IMR-90 (cell line): ENCODE measurements at regions not wholly inside any gene's neighbourhood (a gene's known extent, or its start where the extent isn't known, plus 50 kb on each side); places are given as distances from the start of the nearest gene placed in this dataset.

Source experiments
- ATAC-seq: fragments of 200-7000 bp; cut with Tn5 transposase; 2 replicates; pipeline ENCODE4 v1.9.1; 2020; ENCODE audit warnings: low read depth, mild to moderate bottlenecking, moderate library complexity
- BruUV-seq: library from RNA; stranded (reverse); fragments of 400-500 nt; replicated peaks from 2 replicates; lab custom pipeline; 2021; lab: Mats Ljungman, UMichigan
- CTCF ChIA-PET: fragments of 300-600 bp; formaldehyde crosslinking; extraction: SDS; loops from one replicate; lab custom pipeline; 2021; ENCODE audit warnings: antibody characterized with exemption; lab: Yijun Ruan, JAX
- POLR2A ChIA-PET: fragments of 300-600 bp; sonication (Branson Sonifier 250); formaldehyde crosslinking; loops from one replicate; lab custom pipeline; 2022; ENCODE audit warnings: antibody characterized with exemption; ENCODE audit not compliant: unreplicated experiment; lab: Charles Lee
- DNase-seq: peaks from one replicate; pipeline ENCODE4 v3.0.0; 2013
- H2AFZ ChIP-seq: replicated peaks from 2 replicates; pipeline ENCODE3; 2013; ENCODE audit warnings: low read length, mild to moderate bottlenecking; ENCODE audit not compliant: poor library complexity
- H2AK5ac ChIP-seq: 2 replicates; pipeline ENCODE4 v1.6.1; 2013; ENCODE audit warnings: low read depth, low read length, inconsistent platforms
- H2AK9ac ChIP-seq: replicated peaks from 2 replicates; pipeline ENCODE3; 2013; ENCODE audit warnings: mild to moderate bottlenecking, low read depth, low read length, moderate library complexity; ENCODE audit not compliant: poor library complexity
- H2BK120ac ChIP-seq: 2 replicates; pipeline ENCODE4 v1.6.1; 2013; ENCODE audit warnings: low read depth, low read length, inconsistent platforms
- H2BK15ac ChIP-seq: 3 replicates; pipeline ENCODE4 v1.6.1; 2013; ENCODE audit warnings: low read depth, low read length, inconsistent platforms
- H2BK20ac ChIP-seq: 2 replicates; pipeline ENCODE4 v1.6.1; 2013; ENCODE audit warnings: low read depth, mild to moderate bottlenecking, inconsistent platforms, low read length, moderate library complexity
- H2BK5ac ChIP-seq: 2 replicates; pipeline ENCODE4 v1.6.1; 2013; ENCODE audit warnings: mild to moderate bottlenecking, low read depth, low read length, inconsistent platforms; ENCODE audit not compliant: poor library complexity, severe bottlenecking
- H3K14ac ChIP-seq: replicated peaks from 2 replicates; pipeline ENCODE4 v1.6.1; 2013; ENCODE audit warnings: low read depth, low read length, inconsistent platforms
- H3K18ac ChIP-seq: 2 replicates; pipeline ENCODE4 v1.6.1; 2013; ENCODE audit warnings: low read depth, low read length, control low read depth
- H3K23ac ChIP-seq: 2 replicates; pipeline ENCODE4 v1.6.1; 2013; ENCODE audit warnings: low read depth, low read length, inconsistent platforms
- H3K27ac ChIP-seq: 2 replicates; pipeline ENCODE4 v1.5.1; 2013; ENCODE audit warnings: mild to moderate bottlenecking, control low read depth, low read length; ENCODE audit not compliant: insufficient read depth
- H3K27me3 ChIP-seq: 2 replicates; pipeline ENCODE4 v1.6.1; 2013; ENCODE audit warnings: low read length; ENCODE audit not compliant: control insufficient read depth, insufficient read depth
- H3K36me3 ChIP-seq: 2 replicates; pipeline ENCODE4 v1.6.1; 2013; ENCODE audit warnings: low read length, mixed read lengths; ENCODE audit not compliant: control insufficient read depth, insufficient read depth
- H3K4ac ChIP-seq: 2 replicates; pipeline ENCODE4 v1.6.1; 2013; ENCODE audit warnings: low read depth, low read length, inconsistent platforms
- H3K4me1 ChIP-seq: 2 replicates; pipeline ENCODE4 v1.6.1; 2013; ENCODE audit warnings: low read length, mixed read lengths; ENCODE audit not compliant: control insufficient read depth, insufficient read depth
- H3K4me2 ChIP-seq: 2 replicates; pipeline ENCODE4 v1.6.1; 2013; ENCODE audit warnings: low read depth, mild to moderate bottlenecking, control low read depth, low read length, moderate library complexity
- H3K4me3 ChIP-seq: 2 replicates; pipeline ENCODE4 v1.5.1; 2013; ENCODE audit warnings: low read depth, mild to moderate bottlenecking, control low read depth, low read length, moderate library complexity; ENCODE audit not compliant: insufficient read depth
- H3K56ac ChIP-seq: 2 replicates; pipeline ENCODE4 v1.6.1; 2013; ENCODE audit warnings: low read length, inconsistent platforms; ENCODE audit not compliant: insufficient read depth; ENCODE audit errors: extremely low read depth
- H3K79me1 ChIP-seq, 2 experiments: 2 replicates each; pipeline ENCODE4 v1.6.1; 2013; ENCODE audit warnings: low read length in 2 of 2, inconsistent platforms in 1 of 2, low read depth in 1 of 2
- H3K9ac ChIP-seq: 2 replicates; pipeline ENCODE4 v1.6.1; 2013; ENCODE audit warnings: low read depth, low read length, control low read depth
- H3K9me1 ChIP-seq: 2 replicates; pipeline ENCODE4 v1.6.1; 2013; ENCODE audit warnings: low read length, inconsistent platforms; ENCODE audit not compliant: insufficient read depth
- H3K9me3 ChIP-seq: 2 replicates; pipeline ENCODE4 v1.6.1; 2013; ENCODE audit warnings: low read length; ENCODE audit not compliant: control insufficient read depth, insufficient read depth
- H4K20me1 ChIP-seq: 2 replicates; pipeline ENCODE4 v1.6.1; 2013; ENCODE audit warnings: low read length, inconsistent platforms; ENCODE audit not compliant: insufficient read depth
- H4K5ac ChIP-seq: 2 replicates; pipeline ENCODE4 v1.6.1; 2013; ENCODE audit warnings: mild to moderate bottlenecking, low read depth, low read length, control low read depth
- H4K8ac ChIP-seq, 2 experiments: 2 replicates each; pipeline ENCODE4 v1.6.1; 2013; ENCODE audit warnings: low read depth in 2 of 2, low read length in 2 of 2, control low read depth in 1 of 2, inconsistent platforms in 1 of 2
- H4K91ac ChIP-seq: 2 replicates; pipeline ENCODE4 v1.6.1; 2013; ENCODE audit warnings: low read depth, low read length, inconsistent platforms; ENCODE audit not compliant: insufficient read depth
- BHLHE40 ChIP-seq: fragments of 150-350 bp; IDR thresholded peaks from 2 replicates; pipeline ENCODE4 v1.6.1; 2016; ENCODE audit warnings: mild to moderate bottlenecking, low read depth, low read length
- CEBPB ChIP-seq: IDR thresholded peaks from 2 replicates; pipeline ENCODE4 v1.6.1; 2012; ENCODE audit warnings: low read depth, low read length, improper control_type of control experiment
- CHD1 ChIP-seq: IDR thresholded peaks from 2 replicates; pipeline ENCODE4 v1.6.1; 2012; ENCODE audit warnings: low read depth, low read length, improper control_type of control experiment
- ELK1 ChIP-seq: fragments of 150-350 bp; IDR thresholded peaks from 2 replicates; pipeline ENCODE4 v1.6.1; 2016; ENCODE audit warnings: low read depth, mild to moderate bottlenecking, low read length, moderate library complexity, borderline replicate concordance
- FOS ChIP-seq: fragments of 150-350 bp; IDR thresholded peaks from 2 replicates; pipeline ENCODE4 v1.6.1; 2016; ENCODE audit warnings: low read depth, low read length
- MAFK ChIP-seq: IDR thresholded peaks from 2 replicates; pipeline ENCODE4 v1.6.1; 2012; ENCODE audit warnings: low read depth, low read length, improper control_type of control experiment
- MAZ ChIP-seq: IDR thresholded peaks from 2 replicates; pipeline ENCODE4 v1.6.1; 2012; ENCODE audit warnings: low read depth, mild to moderate bottlenecking, low read length, improper control_type of control experiment, moderate library complexity, borderline replicate concordance
- MXI1 ChIP-seq: IDR thresholded peaks from 2 replicates; pipeline ENCODE4 v1.6.1; 2012; ENCODE audit warnings: low read depth, mild to moderate bottlenecking, low read length, moderate library complexity, borderline replicate concordance
- NFE2L2 ChIP-seq: fragments of 150-350 bp; IDR thresholded peaks from 2 replicates; pipeline ENCODE4 v1.6.1; 2016; ENCODE audit warnings: low read depth, mild to moderate bottlenecking, low read length
- POLR2A ChIP-seq: IDR thresholded peaks from 2 replicates; pipeline ENCODE4 v1.6.1; 2012; ENCODE audit warnings: mild to moderate bottlenecking, low read depth, low read length
- RAD21 ChIP-seq: IDR thresholded peaks from 2 replicates; pipeline ENCODE4 v1.6.1; 2012; ENCODE audit warnings: low read length, improper control_type of control experiment
- RCOR1 ChIP-seq: IDR thresholded peaks from 2 replicates; pipeline ENCODE4 v1.6.1; 2012; ENCODE audit warnings: mild to moderate bottlenecking, low read length, improper control_type of control experiment; ENCODE audit not compliant: insufficient replicate concordance
- RFX5 ChIP-seq: IDR thresholded peaks from 2 replicates; pipeline ENCODE4 v1.8.0; 2012; ENCODE audit warnings: low read depth, mild to moderate bottlenecking, low read length, moderate library complexity
- SMC3 ChIP-seq: fragments of 150-350 bp; IDR thresholded peaks from 2 replicates; pipeline ENCODE4 v1.6.1; 2016; ENCODE audit warnings: low read depth, mild to moderate bottlenecking, antibody characterized with exemption, low read length, moderate library complexity
- WGBS, 2 experiments: methylation state at CpG; one replicate each; pipeline versions ENCODE4 v1.1.5 to v1.1.7; 2013; ENCODE audit warnings: missing lambda C conversion rate in 2 of 2; ENCODE audit not compliant: insufficient read length in 1 of 2; ENCODE audit errors: extremely low coverage in 2 of 2; 5-methylcytosine and 5-hydroxymethylcytosine counted together
- dilution Hi-C: fragments of 300-500 bp; cut with HindIII; formaldehyde crosslinking; loops from one replicate; pipeline ENCODE4 v1.14.3; 2018; ENCODE audit warnings: low sequenced_read_pairs; ENCODE audit not compliant: unreplicated experiment
- in situ Hi-C: fragments of 300-500 bp; cut with MboI; formaldehyde crosslinking; loops from 3 replicates; pipeline ENCODE4 v1.14.3; 2019; ENCODE audit warnings: low sequenced_read_pairs, inconsistent platforms, mixed read lengths
- intact Hi-C: fragments of 100-400 bp; cut with micrococcal nuclease; formaldehyde crosslinking; loops from 2 replicates; pipeline ENCODE4 v1.10.0; 2022
- TF ChIP-seq, protein P1 (sequence below): fragments of 150-350 bp; IDR thresholded peaks from 2 replicates; pipeline ENCODE4 v1.6.1; 2017; ENCODE audit warnings: mild to moderate bottlenecking, antibody characterized with exemption, low read length, low read depth
- TF ChIP-seq, protein P2 (sequence below): conservative IDR thresholded peaks from 2 replicates; pipeline ENCODE4 v1.5.1; 2012; ENCODE audit warnings: mild to moderate bottlenecking, low read depth, low read length, improper control_type of control experiment

DNA sequence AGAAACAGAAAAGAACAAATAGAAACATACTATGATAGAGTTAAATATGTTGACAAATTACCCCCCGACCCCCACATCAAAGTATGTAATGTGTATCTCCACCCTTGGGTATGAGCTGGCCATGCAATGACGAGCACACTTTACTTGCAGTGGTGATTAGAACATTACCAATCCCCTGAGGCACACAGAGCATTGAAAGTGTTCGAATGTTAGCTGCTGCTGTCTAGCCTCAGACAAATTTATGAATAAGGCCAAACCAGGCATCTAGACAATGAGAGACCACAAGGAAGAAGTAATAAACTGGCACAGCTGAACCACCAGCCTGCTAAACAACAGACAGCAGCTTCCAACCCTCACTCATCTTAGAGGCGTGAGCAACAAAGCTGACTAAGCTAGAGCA lies 380.5 kb downstream of the DSEL start:
- no TSS peak for BruUV-seq
- WGBS, 2 experiments, result no CpG with 5 or more reads among the region's 4 CpGs
- no peak overlapping the region for H3K18ac ChIP-seq
- H2BK20ac ChIP-seq, result no peak overlapping the region
- H3K23ac ChIP-seq, result no peak overlapping the region
- H3K79me1 ChIP-seq, result no peaks in the 10 kb centered on the region
- intact Hi-C loops (no loop called here), in situ Hi-C loops (no loop called here), dilution Hi-C loops (no loop called here)
- H2AK9ac ChIP-seq, result no peak overlapping the region
- H4K5ac ChIP-seq, result no peak overlapping the region
- H2AK5ac ChIP-seq, result no peak overlapping the region
- H3K36me3 ChIP-seq, result no peaks in the 10 kb centered on the region
- no peak overlapping the region for H4K8ac ChIP-seq
- H4K20me1 ChIP-seq, result no peaks in the 10 kb centered on the region
- no peak overlapping the region for H3K9ac ChIP-seq
- no peaks in the 10 kb centered on the region for H3K4me1 ChIP-seq
- ATAC-seq, result no peak
- no peak overlapping the region for H2BK15ac ChIP-seq
- H4K91ac ChIP-seq, result no peak overlapping the region
- no peak overlapping the region for H2BK5ac ChIP-seq
- H2AFZ ChIP-seq, result no peak overlapping the region
- CTCF ChIA-PET, result interaction anchor here (1.3 kb wide), 1 partner anchor 31 kb away, joined by 3 read pairs; no protein-coding TSS in a partner anchor
- H3K9me3 ChIP-seq, result no peaks in the 10 kb centered on the region
- no peak overlapping the region for H3K27ac ChIP-seq
- H3K56ac ChIP-seq, result no peak overlapping the region
- H2BK120ac ChIP-seq, result no peak overlapping the region
- no peak for TF ChIP-seq SMC3
- no peak for TF ChIP-seq MAZ
- no peak for TF ChIP-seq POLR2A
- no peak for TF ChIP-seq FOS
- TF ChIP-seq, protein P1, sequence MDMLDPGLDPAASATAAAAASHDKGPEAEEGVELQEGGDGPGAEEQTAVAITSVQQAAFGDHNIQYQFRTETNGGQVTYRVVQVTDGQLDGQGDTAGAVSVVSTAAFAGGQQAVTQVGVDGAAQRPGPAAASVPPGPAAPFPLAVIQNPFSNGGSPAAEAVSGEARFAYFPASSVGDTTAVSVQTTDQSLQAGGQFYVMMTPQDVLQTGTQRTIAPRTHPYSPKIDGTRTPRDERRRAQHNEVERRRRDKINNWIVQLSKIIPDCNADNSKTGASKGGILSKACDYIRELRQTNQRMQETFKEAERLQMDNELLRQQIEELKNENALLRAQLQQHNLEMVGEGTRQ, result no peak
- TF ChIP-seq NFE2L2, result no peak
- no peak for TF ChIP-seq RFX5
- TF ChIP-seq BHLHE40, result no peak
- no peak for TF ChIP-seq RCOR1
- TF ChIP-seq, protein P2, sequence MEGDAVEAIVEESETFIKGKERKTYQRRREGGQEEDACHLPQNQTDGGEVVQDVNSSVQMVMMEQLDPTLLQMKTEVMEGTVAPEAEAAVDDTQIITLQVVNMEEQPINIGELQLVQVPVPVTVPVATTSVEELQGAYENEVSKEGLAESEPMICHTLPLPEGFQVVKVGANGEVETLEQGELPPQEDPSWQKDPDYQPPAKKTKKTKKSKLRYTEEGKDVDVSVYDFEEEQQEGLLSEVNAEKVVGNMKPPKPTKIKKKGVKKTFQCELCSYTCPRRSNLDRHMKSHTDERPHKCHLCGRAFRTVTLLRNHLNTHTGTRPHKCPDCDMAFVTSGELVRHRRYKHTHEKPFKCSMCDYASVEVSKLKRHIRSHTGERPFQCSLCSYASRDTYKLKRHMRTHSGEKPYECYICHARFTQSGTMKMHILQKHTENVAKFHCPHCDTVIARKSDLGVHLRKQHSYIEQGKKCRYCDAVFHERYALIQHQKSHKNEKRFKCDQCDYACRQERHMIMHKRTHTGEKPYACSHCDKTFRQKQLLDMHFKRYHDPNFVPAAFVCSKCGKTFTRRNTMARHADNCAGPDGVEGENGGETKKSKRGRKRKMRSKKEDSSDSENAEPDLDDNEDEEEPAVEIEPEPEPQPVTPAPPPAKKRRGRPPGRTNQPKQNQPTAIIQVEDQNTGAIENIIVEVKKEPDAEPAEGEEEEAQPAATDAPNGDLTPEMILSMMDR, result no peak
- TF ChIP-seq CHD1, result no peak
- TF ChIP-seq RAD21, result no peak
- TF ChIP-seq ELK1, result no peak
- no peak for TF ChIP-seq CEBPB
- no peak for TF ChIP-seq MAFK
- TF ChIP-seq MXI1, result no peak
- DNase-seq, result no peak
- POLR2A ChIA-PET, result no interaction called here
- H3K27me3 ChIP-seq, result no peaks in the 10 kb centered on the region
- H3K4me3 ChIP-seq, result no peak overlapping the region
- H3K14ac ChIP-seq, result no peak overlapping the region
- H3K4ac ChIP-seq, result no peak overlapping the region
- H3K4me2 ChIP-seq, result no peak overlapping the region
- H3K9me1 ChIP-seq, result no peaks in the 10 kb centered on the region
